Lower leg skin (tissue), 4 donors: ENCODE measurements at regions not wholly inside any gene's neighbourhood (a gene's known extent, or its start where the extent isn't known, plus 50 kb on each side); places are given as distances from the start of the nearest gene placed in this dataset.

Source experiments
- DNase-seq, 2 donors: peaks; one replicate each; pipeline ENCODE4 v3.0.0-alpha.2; 2019; ENCODE audit warnings: low spot score in 2 of 2
- H3K4me3 ChIP-seq: fragments of 200-600 bp; sonication (generic); 2 replicates; pipeline ENCODE4 v1.5.1; 2017; ENCODE audit warnings: mild to moderate bottlenecking, low read depth; ENCODE audit not compliant: poor library complexity, severe bottlenecking
- CTCF ChIP-seq, 3 donors: fragments of 450-650 bp; IDR thresholded peaks; one replicate each; pipeline ENCODE4 v1.5.1; 2016; ENCODE audit warnings: antibody characterized with exemption in 3 of 3, mild to moderate bottlenecking in 3 of 3, moderate library complexity in 2 of 3
- POLR2A ChIP-seq, 2 donors: fragments of 450-650 bp; IDR thresholded peaks; one replicate each; pipeline ENCODE4 v1.6.1; 2016 to 2017; ENCODE audit warnings: antibody characterized with exemption in 2 of 2, mild to moderate bottlenecking in 1 of 2, moderate library complexity in 1 of 2
- WGBS, 2 donors: methylation state at CpG; one replicate each; pipeline ENCODE4 v1.1.5; 2018; 5-methylcytosine and 5-hydroxymethylcytosine counted together
- intact Hi-C: fragments of 100-400 bp; cut with DNase I; formaldehyde crosslinking; loops from one replicate; pipeline ENCODE4 v1.15.0; 2023; ENCODE audit warnings: low total_unique reads

GRCh38 chr4:81883004-81883403 lies 411.3 kb upstream of the RASGEF1B start:
- intact Hi-C loops: no loop called here
- DNase-seq: no peak
- WGBS, 2 donors: 85 to 93% methylated on average over 1 of the region's 1 CpG
- no peak overlapping the region for H3K4me3 ChIP-seq
- TF ChIP-seq CTCF (IDR thresholded peaks at IDR 0.05) (no peak), POLR2A (IDR thresholded peaks at IDR 0.05) (no peak)

GRCh38 chr4:81881855-81882621 lies 410.3 kb upstream of the RASGEF1B start:
- intact Hi-C loops: no loop called here
- H3K4me3 ChIP-seq: no peak overlapping the region
- TF ChIP-seq CTCF (IDR thresholded peaks at IDR 0.05) (no peak), POLR2A (IDR thresholded peaks at IDR 0.05) (no peak)
- 41 to 49% methylated on average over 3 of the region's 3 CpGs for WGBS, 2 donors
- no peak for DNase-seq

GRCh38 chr4:81876106-81876505 lies 404.4 kb upstream of the RASGEF1B start:
- H3K4me3 ChIP-seq: no peak overlapping the region
- 59 to 68% methylated on average over 3 of the region's 3 CpGs for WGBS, 2 donors
- intact Hi-C loops: no loop called here
- DNase-seq: no peak
- TF ChIP-seq POLR2A (IDR thresholded peaks at IDR 0.05) (no peak), CTCF (IDR thresholded peaks at IDR 0.05) (no peak)

GRCh38 chr4:81874661-81875515 lies 403.2 kb upstream of the RASGEF1B start:
- 74 to 79% methylated on average over 3 of the region's 3 CpGs for WGBS, 2 donors
- intact Hi-C loops: no loop called here
- no peak for DNase-seq
- no peak for TF ChIP-seq POLR2A (IDR thresholded peaks at IDR 0.05)
- TF ChIP-seq CTCF (IDR thresholded peaks at IDR 0.05): no peak
- H3K4me3 ChIP-seq: no peak overlapping the region

- no peak for DNase-seq
- WGBS, 2 donors: 83 to 96% methylated on average over 2 to 3 of the region's 5 CpGs
- intact Hi-C loops: no loop called here
- TF ChIP-seq POLR2A (IDR thresholded peaks at IDR 0.05) (no peak), CTCF (IDR thresholded peaks at IDR 0.05) (no peak)
- H3K4me3 ChIP-seq: no peak overlapping the region
Measured at GRCh38 chr4:81870275-81870674, 398.6 kb upstream of the RASGEF1B start.
